ENCODE measurements at regions not wholly inside any gene's neighbourhood (a gene's known extent, or its start where the extent isn't known, plus 50 kb on each side); places are given as distances from the start of the nearest gene placed in this dataset.

DNA sequence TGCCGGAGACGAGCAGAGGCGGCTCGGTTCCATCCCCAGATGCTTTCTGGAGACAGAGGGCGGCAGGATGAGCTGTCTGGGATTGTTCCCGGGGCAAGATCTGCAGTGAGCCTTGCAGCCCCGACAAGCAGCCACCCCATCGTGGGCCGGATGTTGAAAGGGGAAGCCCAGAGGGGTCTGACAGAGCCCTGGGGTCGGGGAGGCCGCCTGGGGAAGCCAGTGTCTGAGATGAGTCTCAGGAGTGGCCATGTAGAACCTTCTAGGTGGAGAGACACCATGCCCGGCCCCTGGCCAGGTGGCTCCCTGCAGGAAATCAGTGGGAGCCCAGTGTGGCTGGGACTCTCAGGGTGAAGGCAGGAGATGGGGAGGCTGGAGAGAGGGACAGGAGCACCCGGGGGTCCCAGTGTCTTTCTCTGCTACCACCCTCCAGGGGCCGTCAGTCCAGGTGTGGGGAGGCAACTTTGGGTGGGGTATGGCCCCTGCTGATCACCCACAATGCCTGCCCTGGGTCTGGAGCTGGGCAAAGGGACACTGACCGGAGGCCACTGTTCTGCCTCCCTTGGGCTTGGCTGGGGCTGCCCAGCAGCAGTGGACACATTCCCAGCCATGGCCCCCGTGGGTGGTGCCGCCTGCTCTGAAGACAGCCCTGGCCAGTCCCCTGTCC lies 128.3 kb upstream of the HS6ST1 start:
- H3K4me2 ChIP-seq (ENCODE audit: low read length) = no peak overlapping the region
- no peaks in the 10 kb centered on the region for H3K9me3 ChIP-seq (ENCODE audit: insufficient read depth, low read length)
- no peaks in the 10 kb centered on the region for H3K27me3 ChIP-seq (ENCODE audit: low read depth, low read length)
- TF ChIP-seq EZH2phosphoT487 (IDR thresholded peaks at IDR 0.05; ENCODE audit: low read depth) = no peak
- TF ChIP-seq, protein P1, sequence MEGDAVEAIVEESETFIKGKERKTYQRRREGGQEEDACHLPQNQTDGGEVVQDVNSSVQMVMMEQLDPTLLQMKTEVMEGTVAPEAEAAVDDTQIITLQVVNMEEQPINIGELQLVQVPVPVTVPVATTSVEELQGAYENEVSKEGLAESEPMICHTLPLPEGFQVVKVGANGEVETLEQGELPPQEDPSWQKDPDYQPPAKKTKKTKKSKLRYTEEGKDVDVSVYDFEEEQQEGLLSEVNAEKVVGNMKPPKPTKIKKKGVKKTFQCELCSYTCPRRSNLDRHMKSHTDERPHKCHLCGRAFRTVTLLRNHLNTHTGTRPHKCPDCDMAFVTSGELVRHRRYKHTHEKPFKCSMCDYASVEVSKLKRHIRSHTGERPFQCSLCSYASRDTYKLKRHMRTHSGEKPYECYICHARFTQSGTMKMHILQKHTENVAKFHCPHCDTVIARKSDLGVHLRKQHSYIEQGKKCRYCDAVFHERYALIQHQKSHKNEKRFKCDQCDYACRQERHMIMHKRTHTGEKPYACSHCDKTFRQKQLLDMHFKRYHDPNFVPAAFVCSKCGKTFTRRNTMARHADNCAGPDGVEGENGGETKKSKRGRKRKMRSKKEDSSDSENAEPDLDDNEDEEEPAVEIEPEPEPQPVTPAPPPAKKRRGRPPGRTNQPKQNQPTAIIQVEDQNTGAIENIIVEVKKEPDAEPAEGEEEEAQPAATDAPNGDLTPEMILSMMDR (IDR thresholded peaks at IDR 0.05; ENCODE audit: low read depth, low read length) = no peak
- no peak overlapping the region for H2AFZ ChIP-seq (ENCODE audit: low read depth, low read length)
- no peaks in the 10 kb centered on the region for H4K20me1 ChIP-seq (ENCODE audit: insufficient read depth, low read length)
- H3K4me3 ChIP-seq (ENCODE audit: low read length) = no peak overlapping the region
- no peaks in the 10 kb centered on the region for H3K79me2 ChIP-seq (ENCODE audit: low read length)
- H3K27ac ChIP-seq (ENCODE audit: low read length) = no peak overlapping the region
- H3K36me3 ChIP-seq (replicated peaks; ENCODE audit: low read depth, low read length) = no peaks in the 10 kb centered on the region
- H3K4me1 ChIP-seq (ENCODE audit: low read length) = peaks cover 3% of the 10 kb centered on the region; the same call in 1 of the 2 replicates
- H3K9ac ChIP-seq (ENCODE audit: low read length) = no peak overlapping the region

DNA sequence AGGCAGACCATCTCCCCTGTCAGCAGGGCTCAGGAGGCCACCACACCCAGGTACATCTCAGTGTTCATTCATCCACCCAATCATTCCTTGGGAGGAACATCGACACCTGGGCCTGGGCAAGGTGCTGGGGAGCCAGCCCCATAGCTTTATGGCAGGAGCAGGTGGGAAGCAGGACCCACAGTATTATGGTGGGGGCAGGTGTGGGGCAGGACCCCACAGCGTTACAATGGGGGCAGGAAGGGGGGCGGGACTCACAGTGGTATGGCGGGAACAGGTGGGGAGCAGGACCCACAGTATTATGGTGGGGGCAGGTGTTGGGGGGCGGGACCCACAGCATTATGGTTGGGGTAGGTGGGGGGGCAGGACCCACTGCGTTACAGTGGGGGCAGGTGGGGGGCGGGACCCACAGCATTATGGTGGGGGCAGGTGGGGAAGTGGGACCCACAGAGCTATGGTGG lies 128.9 kb upstream of the HS6ST1 start:
- Histone ChIP-seq H3K4me1 (ENCODE audit: low read length) (no peaks in the 10 kb centered on the region), H3K36me3 (replicated peaks; ENCODE audit: low read depth, low read length) (no peaks in the 10 kb centered on the region), H3K79me2 (ENCODE audit: low read length) (no peaks in the 10 kb centered on the region), H2AFZ (ENCODE audit: low read depth, low read length) (no peak overlapping the region), H3K9ac (ENCODE audit: low read length) (no peak overlapping the region), H3K4me2 (ENCODE audit: low read length) (no peak overlapping the region), H3K4me3 (ENCODE audit: low read length) (no peak overlapping the region), H4K20me1 (ENCODE audit: insufficient read depth, low read length) (no peaks in the 10 kb centered on the region), H3K27me3 (ENCODE audit: low read depth, low read length) (no peaks in the 10 kb centered on the region), H3K9me3 (ENCODE audit: insufficient read depth, low read length) (no peaks in the 10 kb centered on the region), H3K27ac (ENCODE audit: low read length) (no peak overlapping the region)
- TF ChIP-seq EZH2phosphoT487 (IDR thresholded peaks at IDR 0.05; ENCODE audit: low read depth) = no peak
- TF ChIP-seq, protein P1 (IDR thresholded peaks at IDR 0.05; ENCODE audit: low read depth, low read length) = no peak

DNA sequence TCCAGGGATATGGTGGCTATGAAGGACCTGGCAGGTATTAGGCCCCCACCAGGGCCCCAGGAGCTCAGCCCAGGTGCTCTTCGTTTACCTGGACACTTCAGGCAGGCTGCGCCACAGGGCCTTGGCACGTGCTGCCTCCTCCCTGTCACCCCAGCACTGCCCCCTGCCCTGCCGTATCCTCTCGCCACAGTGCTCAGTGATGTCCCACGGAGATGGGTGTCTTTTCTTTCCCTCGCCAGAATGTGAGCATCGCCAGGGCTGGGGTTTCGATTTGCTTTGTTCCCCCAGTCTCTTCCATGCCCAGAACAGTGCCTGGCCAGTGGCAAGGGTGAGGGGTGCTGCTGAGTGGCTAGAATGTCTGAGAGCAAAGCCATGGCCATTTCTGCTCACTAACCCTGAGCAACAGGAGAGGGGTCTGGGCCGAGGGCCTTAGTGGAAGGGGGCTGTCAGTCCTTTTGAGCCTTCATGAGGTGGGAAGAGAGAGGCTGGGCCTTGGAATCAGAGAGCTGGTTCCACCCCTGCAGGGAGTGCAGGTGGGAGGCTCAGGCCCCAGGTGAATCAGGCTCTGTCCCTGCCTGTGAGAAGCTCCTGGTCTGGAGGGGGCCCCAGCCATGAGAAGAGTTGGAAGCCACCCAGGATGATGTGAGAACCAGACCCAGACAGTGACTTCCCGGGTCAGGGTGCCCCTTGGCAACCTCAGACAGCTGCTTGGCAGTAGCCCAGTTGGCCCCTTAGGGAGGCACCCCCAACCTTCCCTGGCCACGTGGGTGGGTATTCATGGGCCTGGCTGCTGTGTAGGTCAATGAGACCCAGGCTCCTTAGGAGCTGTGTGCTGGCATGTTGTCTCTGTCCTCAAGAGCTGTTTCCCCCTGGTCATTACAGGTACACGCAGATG lies 129.9 kb upstream of the HS6ST1 start:
- no peak overlapping the region for H3K4me2 ChIP-seq (ENCODE audit: low read length)
- no peaks in the 10 kb centered on the region for H3K4me1 ChIP-seq (ENCODE audit: low read length)
- no peaks in the 10 kb centered on the region for H4K20me1 ChIP-seq (ENCODE audit: insufficient read depth, low read length)
- no peaks in the 10 kb centered on the region for H3K79me2 ChIP-seq (ENCODE audit: low read length)
- no peak overlapping the region for H3K9ac ChIP-seq (ENCODE audit: low read length)
- no peak overlapping the region for H3K4me3 ChIP-seq (ENCODE audit: low read length)
- H3K27ac ChIP-seq (ENCODE audit: low read length) = no peak overlapping the region
- 0 out of 2 replicates have a peak, but pooled peaks cover 7% of the 10 kb centered on the region for H3K27me3 ChIP-seq (ENCODE audit: low read depth, low read length)
- H2AFZ ChIP-seq (ENCODE audit: low read depth, low read length) = no peak overlapping the region
- H3K9me3 ChIP-seq (ENCODE audit: insufficient read depth, low read length) = no peaks in the 10 kb centered on the region
- no peaks in the 10 kb centered on the region for H3K36me3 ChIP-seq (replicated peaks; ENCODE audit: low read depth, low read length)
- TF ChIP-seq EZH2phosphoT487 (IDR thresholded peaks at IDR 0.05; ENCODE audit: low read depth) = no peak
- TF ChIP-seq, protein P1 (IDR thresholded peaks at IDR 0.05; ENCODE audit: low read depth, low read length) = no peak
